ENCODE measurements at regions not wholly inside any gene's neighbourhood (a gene's known extent, or its start where the extent isn't known, plus 50 kb on each side); places are given as distances from the start of the nearest gene placed in this dataset.
"Not testable (repeated sequence)": the region's sequence is repeated elsewhere in the genome, so short reads cannot be mapped to it uniquely, and the experiment has no call there.

DNA sequence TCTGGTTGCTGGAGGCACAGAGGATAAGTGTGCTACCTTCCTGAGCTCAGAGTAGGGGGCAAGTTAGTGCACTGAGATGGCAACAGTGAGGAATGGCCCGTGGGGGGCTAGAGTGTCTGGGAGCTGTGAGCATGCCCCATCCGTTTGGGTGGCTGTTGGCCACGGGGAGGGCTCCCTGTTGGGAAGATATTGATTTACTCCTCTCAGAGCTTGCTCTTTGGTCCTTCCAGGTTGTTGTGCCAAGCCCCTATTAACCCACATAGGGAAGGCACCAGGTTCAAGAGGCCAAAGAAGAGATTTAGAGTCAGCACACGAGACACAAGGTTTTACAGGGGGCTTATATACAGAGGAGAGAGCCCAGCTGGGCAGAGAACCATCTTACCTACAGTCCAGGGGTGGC, 318.8 kb downstream of the TSN start:
- DNase-seq: no peak

DNA sequence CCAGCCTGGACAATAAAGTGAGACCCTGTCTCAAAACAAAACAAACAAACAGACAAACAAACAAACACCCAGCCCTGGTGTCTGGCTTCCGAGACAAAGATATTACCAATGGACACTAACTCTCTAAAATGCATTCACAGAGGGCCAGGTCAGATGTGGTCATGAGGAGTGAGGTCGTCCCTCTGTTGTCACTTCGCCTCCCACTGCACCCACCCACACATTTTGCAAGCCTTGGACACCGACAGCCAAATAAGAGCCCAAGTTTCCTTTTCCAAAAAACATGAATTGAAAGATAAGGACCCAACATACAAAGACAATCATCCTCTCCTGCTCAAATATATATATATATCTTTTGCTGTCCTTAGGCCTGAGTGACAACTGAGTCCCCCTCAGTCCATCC, 319.9 kb downstream of the TSN start:
- DNase-seq: no peak

DNA sequence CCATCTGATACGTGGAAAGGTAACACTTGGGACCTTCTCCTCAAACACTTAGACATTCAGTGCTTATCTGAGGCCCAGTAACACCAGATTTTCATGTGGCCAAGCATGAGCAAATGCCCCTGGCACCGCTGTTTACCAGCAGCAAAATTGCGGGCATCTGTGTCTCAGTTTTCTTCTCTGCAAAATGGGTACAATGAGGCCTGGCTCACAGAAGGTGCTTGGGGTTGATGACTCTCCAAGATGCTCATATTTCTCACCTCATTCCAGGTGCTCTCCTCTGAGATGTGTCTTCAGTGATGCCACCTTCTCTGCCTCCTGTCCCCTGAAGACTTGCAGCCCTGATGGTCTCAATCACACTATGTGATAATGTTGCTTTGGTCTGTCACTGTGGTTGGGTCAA, 321.7 kb downstream of the TSN start:
- DNase-seq: no peak

DNA sequence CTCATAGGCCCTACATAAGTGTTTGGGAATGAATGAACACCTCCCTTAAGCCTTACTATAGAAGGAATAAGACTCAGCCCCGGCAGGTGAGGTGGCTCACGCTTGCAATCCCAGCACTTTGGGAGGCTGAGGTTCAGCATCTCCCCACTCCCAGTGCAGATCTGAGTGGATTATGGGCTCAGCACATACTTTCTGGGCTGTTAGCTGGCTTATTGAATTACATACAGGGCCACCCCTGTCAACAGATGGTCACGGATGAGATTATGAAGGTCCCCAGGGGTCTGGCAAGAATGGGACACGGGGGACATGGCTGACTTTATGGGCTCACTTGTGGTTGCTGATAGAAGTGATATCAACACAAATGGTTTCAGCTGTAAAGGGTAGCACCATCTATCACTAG, 322.3 kb downstream of the TSN start:
- no peak for DNase-seq

DNA sequence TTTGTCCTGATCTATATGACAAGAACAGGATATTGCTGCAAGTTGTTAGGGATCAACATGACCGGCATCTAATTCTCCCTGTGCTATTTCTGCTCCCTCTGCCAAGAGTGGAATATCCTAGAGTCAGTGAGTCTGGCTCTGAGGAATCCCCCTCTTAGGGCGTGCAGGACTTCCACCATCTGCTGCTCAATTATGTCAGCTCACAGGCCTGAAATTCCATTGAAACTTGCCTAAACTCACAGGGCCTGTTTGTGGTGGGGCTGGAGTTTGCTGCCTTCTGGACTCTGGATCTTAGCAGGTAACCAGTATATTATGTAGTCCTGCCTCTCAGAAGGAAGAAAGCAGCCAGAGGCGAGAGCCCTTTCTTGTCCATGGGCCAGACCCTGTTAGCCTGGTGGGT, 323.0 kb downstream of the TSN start:
- no peak for DNase-seq

DNA sequence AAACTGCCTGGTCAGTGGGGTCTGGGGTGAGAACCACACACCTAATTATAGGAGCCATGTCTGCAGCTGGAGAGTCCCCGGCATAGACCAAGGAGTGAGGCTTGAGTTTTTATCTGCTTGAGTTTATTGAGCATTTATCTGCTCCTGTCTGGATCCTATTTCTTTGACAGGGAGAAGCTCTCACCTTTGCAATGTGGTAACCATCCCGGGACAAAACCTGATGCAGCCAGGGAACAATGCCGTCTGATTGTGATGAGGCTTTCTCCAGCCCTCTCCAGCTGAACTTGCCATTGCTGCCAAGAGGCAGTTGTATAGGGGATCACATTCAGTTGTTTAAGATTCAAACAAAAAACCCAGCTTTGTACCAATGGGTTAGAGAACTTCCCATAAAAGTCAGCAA, 324.4 kb downstream of the TSN start:
- DNase-seq: no peak

DNA sequence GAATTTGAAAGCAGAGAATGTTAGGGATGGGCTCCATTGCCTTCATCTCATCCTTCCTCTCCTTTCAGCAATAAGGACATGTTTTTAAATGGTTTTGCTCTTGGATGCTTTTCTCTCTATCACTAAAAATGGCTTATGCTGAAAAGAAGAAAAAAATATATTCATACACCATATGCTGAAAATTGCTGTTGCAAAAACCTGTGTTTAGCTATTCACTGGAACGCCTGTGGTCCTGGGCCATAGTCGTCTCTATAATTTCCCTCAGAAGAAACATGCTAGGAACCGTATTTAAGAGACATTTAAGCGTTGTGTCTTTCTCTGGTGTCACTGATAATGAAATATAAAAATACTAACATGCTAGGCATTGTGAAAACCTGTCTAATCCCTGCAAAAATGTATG, 324.9 kb downstream of the TSN start:
- DNase-seq: no peak

DNA sequence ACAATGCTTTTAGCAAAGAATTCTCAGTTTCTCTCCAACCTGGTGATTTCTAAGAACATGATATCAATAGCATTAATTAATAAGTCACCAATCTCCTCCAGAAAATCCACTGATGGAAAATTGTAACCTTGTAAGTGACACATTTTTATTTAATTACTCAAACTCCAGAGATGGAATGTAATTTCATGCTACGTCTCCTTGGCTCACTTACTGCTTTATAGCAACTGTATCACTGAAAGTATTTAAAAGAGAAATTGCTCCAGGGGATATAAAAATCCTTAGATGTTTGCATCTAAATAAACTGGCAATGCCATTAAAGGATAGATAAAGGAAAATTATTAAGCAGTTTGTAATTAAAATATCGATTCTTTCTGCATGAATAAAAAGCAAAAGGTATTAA, 325.4 kb downstream of the TSN start:
- no peak for DNase-seq

DNA sequence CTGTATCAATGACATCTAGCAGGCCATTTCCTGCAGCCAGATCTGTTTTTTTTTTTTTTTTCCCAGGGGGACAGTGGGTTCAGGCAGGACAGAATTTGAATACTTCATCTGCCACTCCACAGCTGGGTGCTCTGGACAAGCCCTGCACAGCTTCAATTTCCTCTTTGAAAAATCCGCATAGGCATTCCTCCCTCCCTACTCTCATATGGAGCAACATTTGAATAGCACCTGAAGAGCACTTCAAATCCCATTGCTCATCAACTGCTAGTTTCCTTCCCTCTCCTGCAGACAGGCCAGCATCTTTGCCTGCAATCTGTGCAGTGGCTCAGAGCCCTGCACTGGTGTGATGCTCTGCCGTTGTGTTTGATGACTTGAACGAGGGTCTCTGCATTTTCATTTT, 326.3 kb downstream of the TSN start:
- no peak for DNase-seq

DNA sequence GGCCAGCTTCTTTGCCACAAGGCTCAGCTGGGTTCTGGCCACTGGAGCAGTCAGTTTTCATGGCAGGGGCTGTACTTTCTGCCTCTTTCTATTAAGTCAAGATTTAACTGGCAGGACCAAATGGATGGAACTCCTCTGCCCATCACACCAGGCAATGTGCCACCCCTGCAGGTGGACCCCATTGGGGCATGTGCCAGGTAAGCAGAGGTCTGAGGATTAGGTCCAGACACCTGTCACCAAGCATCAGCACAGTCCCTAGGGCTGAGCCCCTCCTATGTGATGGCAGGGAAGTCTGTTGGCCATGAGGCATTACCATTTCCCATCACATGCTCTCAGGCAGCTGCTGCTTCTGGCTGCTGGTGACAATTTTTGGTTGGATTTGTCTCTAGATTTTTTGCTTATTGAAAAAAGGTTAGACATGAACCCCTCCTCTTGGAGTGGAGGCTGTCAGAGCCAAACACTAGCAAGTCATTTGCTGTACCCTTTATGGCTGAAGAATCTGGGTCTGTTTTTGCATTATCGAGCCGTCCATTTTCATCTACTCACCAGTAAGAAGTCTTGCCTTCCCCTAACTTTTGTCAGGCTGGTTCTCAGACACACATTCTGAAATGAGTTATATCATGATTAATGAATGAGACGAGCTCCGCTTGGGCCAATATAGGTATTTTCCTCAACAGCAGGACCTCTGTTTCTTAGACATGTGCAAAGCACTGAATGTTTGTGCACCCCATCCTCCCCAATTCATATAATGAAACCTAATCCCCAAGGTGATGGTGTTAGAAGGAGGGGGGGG, 328.0 kb downstream of the TSN start:
- DNase-seq: no peak

DNA sequence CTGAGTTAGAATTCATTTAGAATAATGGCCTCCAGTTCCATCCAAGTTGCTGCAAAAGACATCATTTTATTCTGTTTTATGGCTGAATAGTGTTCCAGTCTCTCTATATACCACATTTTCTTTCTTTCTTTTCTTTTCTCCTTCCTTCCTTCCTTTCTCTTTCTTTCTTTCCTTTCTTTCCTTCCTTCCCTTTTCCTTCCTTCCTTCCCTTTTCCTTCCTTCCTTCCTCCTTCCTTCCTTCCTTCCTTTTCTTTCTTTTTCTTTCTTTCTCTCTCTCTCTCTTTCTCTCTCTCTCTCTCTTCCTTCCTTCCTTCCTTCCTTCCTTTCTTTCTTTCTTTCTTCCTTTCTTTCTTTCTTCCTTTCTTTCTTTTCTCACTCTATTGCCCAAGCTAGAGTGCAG, 330.2 kb downstream of the TSN start:
- not testable (repeated sequence) for DNase-seq

DNA sequence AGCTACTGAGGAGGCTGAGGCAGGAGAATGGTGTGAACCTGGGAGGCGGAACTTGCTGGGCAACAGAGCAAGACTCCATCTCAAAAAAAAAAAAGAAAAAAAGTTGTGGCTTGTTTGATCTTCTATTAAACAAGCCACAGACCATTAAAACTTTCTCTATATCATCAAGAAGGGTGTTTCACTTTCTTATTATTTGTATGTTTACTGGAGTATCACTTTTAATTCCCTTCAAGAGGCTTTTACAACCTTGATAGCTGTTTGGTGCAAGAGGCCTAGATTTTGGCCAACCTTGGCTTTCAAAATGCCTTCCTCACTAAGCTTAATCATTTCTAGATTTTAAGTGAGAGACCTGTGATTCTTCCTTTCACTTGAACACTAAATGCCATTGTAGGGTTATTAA, 339.1 kb downstream of the TSN start:
- no peak for DNase-seq

DNA sequence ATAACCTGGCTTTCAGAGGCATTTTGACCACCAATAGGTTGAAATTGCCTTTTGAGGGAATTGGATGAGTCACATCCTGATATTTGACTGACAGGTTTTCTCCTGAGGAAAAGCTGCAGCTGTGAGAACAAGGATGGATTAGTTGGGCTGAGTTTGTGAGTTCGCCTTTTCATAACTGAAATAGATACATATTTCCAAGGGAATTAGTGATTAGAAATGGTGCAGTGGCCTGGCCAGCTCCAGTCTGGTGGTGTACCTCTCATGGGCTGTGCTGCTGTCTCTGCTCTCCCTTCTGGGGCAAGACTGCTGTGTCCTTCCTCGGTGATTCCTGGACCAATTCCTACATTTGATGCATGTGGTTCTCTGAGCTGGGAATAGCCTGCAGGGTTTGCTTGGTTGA, 341.3 kb downstream of the TSN start:
- DNase-seq: no peak

DNA sequence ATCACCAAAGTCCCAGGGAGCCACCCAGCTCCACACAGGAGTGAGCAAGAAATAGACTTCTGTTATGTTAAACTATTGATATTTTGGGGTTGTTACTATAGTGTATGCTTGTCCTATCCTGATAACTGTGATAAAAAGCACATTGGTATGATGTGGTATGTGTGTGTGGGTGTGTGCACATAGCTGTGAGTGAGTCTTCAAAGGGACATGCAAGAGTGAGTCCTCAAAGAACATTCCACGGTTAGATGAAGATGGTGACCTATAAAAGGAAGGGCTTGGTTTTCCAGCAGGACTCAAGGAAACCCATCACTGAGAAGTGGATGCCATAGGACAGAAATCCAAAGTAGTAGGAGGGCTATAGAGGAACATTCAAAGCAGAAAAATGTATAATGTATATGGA, 342.9 kb downstream of the TSN start:
- no peak for DNase-seq

DNA sequence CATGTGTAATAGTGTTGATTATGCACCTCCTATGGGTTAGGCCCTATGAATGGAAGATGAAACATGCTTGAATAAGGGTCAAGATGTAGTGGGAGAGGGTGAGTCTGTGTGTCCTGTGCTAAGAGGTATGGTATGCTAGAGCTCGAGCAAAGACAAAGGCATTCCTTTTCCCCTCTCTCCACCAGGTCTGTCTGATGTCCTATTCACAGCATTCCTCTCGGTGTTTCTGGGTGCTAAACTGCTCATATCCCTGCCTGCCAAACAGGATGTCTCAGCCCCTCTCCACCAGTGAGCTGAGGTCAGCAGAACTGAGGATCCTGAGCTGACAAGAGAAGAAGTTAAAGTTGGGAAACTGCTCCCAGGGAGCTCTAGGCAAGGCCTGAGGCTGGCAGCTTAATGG, 344.9 kb downstream of the TSN start:
- DNase-seq: no peak

DNA sequence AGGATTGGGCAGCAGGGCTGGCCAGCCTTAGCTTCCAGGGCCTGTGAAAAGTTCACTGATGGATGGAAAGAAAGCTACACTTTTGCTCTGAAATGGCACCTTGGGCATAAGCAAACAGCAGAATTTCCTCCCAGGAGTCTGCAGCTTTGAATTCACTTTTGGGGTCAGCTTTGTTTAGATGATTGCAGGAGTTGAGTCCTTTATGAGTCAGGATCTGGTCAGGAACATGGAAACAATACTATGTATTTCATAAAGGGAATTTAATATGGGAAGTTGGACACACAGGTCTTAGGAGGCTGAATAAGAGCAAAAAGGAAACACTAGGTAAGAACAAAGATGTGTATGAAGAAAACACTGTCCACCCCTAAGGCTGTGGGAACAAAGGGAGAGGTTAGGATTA, 345.3 kb downstream of the TSN start:
- no peak for DNase-seq

DNA sequence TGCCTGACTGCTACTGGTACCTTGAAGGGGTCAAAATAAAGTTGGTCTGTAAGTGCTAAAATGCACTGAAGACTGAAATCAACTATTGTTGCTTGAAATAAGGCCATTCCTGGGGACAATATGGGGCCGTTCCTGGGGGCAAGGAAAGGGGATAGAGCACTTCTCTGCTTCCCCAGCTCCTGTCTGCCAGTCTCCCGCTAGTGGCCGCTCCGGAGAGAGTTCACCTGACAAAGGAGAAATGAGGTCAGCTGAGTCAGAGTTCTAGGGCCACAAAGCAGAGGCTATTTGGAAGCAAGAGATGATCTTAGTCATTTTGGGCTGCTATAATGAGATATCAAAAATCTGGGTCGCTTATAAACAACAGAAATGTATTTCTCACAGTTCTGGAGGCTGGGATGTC, 345.9 kb downstream of the TSN start:
- no peak for DNase-seq

DNA sequence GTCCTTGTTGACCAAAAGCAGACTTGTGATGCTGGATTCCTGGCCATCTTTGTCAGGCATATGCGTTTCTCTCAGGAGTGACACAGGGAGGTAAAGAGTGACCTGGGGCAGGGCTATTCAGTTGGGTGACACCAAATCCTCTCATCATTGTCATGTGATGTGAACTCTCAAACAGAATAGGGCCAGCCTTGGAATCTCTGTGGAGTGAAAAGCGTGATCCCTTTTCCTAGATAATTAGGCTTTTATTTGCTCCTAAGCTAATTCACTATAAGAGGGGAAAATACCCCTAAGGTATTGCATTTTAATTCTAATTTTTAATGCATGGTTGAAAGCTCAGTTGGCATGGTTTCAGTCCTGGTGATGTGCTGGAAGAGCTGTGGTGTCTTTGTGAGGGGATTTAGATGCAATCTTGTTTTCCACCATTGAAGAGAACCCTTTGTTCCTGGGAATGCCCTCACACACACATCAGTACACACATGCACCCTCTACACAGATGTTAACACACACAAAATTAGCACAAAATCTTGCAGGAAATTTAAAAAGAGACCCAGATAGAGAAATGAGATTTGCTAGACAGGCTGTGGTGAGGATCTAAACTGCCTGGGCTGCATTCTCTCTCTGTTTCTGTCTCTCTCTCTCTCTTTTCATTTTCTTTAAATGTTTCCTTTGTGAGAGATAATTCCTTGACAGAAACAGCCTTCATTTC, 349.9 kb downstream of the TSN start:
- DNase-seq: peak; percentile 31

DNA sequence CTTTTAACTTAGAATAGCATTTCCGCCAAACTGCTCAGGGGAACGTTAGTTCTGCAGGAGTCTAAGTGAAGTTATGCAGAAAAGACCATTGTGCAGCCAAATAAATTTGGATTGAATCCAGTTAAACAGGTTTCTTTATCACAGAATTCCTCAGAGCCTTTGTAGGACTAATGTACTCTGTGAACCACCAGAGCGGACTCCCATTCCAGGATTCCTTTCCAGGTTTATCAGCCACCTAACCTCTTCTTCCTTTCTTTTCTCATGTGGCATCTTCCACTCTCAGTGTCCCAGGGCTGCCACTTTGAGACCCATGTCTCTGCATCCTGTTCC, 350.4 kb downstream of the TSN start:
- DNase-seq: peak; percentile 11

DNA sequence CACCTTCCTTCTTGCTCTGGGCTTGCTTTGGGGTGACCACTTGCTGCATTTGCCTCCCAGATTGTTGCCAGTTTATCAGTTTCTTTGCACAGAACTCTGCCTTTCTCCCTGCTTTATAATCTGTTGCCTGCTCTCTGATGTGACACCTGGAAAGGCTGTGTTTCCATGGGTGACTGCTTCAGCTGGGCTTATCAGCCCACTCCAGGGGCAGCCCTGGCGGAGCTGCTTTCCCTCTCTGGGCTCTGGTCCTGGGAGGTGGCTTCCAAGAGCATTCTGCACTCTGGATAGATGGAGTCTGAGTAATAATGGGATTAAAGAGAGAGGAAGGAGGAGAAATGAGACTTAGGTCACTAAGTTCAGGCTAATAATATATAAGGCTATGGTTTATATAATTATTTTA, 352.7 kb downstream of the TSN start:
- DNase-seq: no peak

DNA sequence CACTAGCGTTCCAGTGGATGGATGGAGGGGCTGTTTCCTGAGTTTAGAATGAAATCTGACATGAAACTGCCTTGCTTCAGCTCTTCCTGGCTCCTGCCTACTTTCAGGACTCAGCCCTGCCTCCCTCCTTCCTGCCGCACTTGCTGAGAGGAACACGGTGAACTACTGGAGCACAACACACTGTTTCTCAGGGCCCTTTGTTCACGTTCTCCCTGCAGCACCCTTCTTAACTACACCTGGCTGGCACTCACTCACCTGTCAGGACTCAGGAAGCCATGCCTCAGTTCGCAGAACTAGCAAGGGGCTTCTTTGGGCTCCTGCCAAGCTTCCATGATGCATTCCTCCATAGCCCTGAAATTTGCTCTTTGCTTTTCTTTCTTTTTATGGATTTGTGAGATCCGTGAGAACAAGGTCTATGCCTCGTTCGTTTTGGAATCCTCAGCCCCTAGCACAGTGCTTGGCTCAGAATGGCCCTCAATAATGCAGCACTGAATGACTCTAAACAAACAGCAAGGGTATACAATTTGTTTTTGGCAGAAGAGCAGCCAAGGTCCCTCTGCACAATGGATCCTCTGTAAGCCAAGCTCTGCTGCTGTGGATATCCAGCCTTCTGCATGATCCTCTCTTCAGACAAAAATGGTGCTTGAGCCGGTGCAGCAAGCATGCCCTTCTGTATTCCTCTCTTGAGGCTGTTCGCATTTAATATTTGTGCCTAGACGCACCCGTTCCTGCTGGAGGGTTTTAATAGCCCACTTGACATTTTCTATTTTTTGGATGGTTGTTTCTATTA, 357.0 kb downstream of the TSN start:
- no peak for DNase-seq

DNA sequence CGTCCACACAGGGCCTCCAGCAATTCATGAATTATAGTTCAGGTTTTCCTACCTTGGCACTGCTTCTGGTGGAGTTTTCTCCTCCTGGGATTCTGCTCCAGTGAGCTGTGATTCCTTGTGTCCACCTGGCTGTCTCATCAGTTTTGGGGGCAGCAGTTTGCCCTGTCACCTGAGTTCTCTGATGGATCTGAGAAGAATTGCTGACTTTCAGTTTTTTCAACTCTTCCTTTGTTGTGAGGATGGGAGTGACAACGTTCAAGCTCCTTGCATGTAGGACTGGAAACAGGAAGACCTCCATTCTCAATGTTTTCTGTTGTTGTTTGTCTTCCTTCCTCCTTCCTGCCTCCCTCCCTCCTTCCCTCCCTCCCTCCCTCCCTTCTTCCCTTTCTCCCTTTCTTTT, 359.0 kb downstream of the TSN start:
- DNase-seq: no peak

DNA sequence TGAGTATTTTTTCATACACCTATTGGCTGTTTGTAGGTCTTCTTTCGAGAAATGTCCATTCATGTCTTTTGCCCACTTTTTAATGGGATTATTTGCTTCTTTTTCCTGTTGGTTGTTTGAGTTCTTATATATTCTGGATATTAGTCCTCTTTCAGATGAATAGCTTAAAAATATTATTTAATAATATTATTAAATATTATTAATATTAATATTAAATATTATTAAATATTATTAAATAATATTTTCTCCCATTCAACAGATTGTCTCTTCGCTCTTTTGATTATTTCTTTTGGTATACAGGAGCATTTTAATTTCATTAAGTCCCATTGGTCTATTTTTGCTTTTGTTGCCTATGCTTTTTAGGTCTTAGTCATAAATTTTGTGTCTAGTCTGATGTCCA, 361.9 kb downstream of the TSN start:
- no peak for DNase-seq

DNA sequence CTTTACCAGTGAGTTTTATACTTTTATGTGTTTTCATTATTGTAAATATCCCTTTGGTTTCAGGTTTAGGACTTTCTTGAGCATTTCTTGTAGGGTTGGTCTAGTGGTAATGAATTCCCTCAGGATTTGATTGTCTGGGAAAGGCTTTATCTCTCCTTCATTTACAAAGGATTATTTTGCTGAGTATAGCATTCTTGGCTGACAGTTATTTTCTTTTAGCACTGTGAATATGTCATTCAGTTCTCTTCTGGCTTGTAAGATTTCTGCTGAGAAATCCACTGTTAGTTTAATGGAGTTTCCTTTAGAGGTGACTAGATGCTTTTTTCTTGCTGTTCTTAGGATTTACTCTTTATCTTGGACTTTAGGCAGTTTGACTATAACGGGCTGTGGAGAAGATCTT, 373.9 kb downstream of the TSN start:
- no peak for DNase-seq
